GM21576 (cell line): ENCODE measurements at regions not wholly inside any gene's neighbourhood (a gene's known extent, or its start where the extent isn't known, plus 50 kb on each side); places are given as distances from the start of the nearest gene placed in this dataset.
"Not testable (repeated sequence)": the region's sequence is repeated elsewhere in the genome, so short reads cannot be mapped to it uniquely, and the experiment has no call there.

Experiments
- ATAC-seq: cut with Tn5 transposase; IDR thresholded peaks from one replicate; pipeline ENCODE4 v1.9.1; 2021; ENCODE audit warnings: mild to moderate bottlenecking, moderate library complexity; ENCODE audit not compliant: unreplicated experiment

- no peak for ATAC-seq
Observed at GRCh38 chr20:17822039-17822438, 122.3 kb downstream of the BANF2 start.

DNA sequence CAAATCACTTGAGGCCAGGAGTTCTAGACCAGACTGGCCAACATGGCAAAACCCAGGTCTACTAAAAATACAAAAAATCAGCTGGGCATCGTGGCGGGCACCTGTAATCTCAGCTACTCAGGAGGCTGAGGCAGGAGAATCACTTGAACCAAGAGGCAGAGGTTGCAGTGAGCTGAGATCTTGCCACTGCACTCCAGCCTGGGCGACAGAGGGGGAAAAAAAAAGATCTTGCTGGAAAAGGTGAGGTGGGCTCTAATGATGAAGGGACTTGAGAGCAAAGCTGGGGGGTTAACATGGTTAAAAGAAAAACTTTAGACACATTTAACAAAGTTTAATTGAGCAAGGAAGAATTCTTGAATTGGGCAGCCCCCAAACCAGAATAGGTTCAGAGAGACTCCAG, 121.8 kb downstream of the BANF2 start:
- ATAC-seq: not testable (repeated sequence)

DNA sequence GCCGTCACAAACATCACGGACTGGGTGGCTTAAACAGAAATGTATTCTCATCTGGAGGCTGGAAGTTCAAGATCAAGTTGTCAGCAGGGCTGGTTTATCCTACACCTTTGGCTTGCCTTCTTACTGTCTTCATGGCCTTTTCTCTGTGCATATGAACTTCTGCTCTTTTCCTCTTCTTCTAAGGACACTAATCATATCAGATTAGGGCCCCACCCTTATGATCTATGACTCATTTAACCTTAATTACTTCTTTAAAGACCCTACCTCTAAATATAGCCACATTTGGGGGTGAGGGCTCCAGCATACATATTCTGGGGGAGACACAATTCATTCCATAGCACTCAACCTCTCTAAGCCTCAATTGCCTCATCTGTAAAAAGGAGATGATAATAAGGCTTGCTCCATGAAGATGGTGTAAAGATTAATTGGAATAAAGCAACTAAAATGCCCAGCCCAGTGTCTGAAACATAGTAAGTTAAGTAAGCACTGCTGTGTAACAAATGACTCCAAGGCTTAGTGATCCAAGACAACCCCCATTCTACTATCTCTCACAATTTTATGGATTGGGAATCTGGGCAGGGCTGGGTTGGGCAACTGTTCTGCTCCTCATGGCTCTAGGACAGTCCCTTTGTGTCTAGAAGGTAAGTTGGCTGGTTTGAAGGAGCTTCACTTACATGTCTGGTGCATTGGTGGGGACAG, 119.8 kb downstream of the BANF2 start:
- no peak for ATAC-seq

- no peak for ATAC-seq
Observed at GRCh38 chr20:17818187-17818586, 118.4 kb downstream of the BANF2 start.

DNA sequence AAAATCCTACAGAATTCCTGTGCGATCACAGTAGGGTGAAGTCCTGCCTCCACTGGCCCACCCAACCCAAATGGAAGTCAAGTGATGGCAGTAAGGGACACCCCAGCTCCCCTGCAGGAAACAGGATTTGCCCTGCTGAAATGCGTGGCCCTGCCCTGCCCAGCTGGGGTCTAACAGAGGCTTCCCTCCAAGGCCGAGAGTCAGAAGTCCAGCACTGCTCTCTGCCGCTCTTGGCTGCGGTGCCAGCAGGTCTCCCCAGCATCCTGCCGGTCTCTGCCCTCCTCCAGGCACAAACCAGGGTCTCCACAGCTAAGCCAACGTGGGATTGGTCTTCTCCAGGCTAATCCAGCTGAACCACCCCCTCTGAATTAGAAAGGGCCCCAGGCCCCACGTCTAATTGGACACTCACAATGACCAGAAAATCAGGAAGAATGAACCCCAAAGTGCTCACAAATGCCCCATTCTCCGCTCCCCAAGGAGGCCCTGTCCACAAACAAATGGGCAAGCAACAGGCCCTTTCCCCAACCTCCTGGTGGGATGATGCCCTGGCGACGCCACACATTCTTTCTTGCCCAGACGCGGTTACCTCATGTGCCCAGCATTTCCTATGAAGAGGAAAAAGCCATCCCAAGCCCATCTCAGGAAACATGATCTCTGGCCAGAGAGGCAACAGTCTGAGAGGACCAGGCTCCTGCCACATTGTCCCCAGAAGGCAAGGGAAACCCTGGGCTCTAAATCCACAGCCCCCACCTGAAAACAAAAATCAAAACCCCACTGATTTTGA, 117.2 kb downstream of the BANF2 start:
- no peak for ATAC-seq

DNA sequence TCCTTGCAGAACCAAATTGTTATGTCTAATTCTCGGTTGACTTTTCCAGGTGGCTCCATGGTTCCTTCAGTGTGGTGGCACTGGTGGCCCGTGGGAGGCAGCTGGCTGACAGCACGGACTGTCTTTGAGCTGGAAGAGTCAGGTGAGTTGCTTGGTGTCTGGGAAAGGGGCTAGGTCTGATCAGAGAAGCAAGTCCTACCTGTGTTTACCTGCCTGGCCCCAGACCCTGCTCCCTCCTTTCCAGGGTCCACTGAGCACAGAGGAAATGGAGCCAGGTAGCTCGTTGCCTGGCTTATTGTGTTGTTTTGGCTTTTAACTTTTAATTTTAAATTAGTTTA, 111.8 kb downstream of the BANF2 start:
- no peak for ATAC-seq

DNA sequence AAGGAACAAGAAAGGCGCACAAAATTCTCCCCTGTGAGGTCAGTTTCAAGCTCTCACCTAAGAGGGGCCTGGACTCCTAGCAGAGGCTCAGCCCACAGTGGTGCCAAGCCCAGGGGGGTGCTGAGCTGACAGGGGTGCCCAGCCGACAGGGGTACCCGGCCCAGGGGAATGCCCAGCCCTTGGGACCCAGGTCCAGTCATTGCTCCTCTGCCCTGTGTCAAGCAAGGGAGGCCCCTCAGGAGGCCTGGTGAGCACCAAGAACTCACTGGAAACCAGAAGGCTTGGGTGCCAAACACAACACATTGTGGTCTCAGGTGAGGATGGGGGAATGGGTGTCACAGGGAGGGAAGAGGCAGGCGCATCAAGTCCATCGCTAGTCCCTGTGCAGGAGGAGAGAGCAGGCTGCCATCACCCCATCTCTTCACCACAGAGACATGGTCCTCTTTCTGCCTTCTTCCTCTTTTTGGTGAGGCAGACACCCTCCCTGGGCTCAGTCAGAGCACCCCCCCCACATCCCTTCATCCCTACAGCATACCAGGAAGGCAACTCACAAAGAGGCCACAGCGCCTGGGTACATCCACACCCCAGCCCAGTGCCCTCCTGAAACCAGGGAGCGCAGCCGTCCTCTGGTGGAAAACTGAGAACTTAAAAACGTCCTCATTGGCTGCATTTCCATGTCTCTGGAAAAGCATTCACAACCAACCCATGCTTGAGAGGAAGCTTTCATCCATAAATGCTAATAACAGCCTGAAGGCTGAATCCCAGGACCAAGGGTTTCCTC, 111.3 kb downstream of the BANF2 start:
- no peak for ATAC-seq

DNA sequence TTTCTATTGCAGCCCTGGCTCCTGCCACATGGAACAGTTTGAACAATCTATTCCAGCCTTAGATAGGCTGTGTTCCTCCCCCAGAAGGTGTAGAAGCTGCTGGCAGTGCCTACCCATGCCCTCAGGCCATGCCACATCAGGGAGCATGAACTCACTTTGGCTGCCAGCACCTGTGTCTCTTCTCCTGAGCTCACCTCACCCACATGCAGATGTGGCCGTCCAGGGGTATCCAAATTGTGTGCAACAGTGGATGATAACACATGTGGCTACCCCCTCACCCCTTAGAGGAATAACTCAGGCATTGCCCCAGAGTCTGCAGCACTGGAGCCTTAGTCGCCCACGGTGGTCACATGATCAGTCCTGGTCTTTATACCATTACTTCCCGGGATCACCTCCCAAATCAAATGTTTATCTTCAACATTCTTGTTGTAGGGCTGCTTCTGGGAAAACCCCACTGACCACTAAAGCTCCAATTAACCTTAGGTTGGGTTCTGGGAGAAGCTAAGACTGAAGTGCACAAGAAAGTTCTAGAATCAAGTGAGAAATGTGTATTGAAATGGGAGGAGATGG, 110.4 kb downstream of the BANF2 start:
- no peak for ATAC-seq

DNA sequence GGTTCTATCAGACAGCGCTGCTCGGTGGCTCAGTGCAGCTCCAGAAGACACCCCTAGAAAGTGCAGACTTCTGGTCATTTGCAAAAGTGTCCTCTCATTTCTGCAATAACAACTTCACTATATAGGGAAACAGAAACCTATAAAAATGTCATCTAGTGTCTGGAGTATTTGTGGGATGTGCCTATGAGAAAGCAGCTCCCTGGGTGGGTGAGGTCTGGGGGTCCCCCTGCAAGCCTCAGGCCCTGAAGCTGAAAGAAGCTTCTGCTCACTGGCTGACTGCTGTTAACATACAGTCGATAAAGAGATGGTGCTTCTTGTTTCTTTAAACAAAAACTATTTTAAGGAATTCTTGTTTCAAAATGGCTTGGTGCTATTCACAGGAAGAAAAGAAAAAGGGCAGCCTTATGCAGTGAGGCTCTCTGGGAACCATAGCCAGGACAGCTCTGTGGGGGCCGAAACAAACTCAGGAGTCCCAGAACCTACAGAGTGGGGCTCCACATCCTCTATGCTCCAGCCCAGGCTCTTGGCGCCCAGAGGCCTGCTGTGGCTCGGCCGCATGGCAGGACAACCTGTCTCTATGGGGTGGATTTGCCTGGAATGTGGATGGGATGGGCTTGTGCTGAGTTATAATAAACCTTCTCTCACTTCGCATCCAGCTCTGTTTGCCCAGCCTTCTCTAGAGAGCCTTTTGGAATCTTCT, 109.7 kb downstream of the BANF2 start:
- ATAC-seq: no peak

GRCh38 chr20:17808782-17809181, 109.0 kb downstream of the BANF2 start:
- no peak for ATAC-seq

DNA sequence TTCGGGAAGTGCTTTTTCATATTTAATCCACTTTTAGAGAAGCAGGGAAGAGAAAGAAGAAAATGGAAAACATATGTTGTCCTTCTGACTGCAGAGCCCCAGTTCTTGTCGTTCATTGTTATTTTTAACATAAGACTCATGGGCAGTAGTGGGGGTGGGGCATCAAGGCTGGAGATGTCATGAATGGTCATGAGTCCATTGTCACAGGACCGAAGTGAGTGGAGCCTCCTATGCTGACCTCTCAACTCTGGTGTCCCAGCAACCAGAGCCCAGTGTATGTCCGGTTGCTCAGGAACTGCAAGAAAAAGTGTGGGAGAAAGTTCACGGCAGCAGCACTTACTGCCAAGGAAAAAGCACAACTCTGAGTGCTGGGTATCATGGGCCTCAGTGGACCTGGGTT, 108.6 kb downstream of the BANF2 start:
- no peak for ATAC-seq

DNA sequence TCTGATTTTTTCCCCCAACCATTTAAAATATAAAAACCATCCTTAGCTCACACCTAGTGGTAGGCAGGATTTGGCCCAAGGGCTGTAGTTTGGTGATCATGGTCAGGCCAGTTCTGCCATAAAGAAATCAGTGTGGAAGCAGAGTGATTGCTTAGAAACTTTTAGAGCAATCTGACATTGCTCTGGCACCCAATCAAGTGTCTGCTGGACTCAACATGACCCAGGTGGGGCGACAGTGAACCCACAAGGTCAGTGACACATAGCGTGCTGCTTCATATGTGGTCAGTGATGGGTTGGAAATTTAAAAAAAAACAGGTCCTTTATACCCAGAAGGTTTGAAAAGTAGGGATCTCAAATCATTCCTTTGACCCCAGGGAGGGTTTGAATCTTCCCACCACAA, 107.9 kb downstream of the BANF2 start:
- no peak for ATAC-seq

DNA sequence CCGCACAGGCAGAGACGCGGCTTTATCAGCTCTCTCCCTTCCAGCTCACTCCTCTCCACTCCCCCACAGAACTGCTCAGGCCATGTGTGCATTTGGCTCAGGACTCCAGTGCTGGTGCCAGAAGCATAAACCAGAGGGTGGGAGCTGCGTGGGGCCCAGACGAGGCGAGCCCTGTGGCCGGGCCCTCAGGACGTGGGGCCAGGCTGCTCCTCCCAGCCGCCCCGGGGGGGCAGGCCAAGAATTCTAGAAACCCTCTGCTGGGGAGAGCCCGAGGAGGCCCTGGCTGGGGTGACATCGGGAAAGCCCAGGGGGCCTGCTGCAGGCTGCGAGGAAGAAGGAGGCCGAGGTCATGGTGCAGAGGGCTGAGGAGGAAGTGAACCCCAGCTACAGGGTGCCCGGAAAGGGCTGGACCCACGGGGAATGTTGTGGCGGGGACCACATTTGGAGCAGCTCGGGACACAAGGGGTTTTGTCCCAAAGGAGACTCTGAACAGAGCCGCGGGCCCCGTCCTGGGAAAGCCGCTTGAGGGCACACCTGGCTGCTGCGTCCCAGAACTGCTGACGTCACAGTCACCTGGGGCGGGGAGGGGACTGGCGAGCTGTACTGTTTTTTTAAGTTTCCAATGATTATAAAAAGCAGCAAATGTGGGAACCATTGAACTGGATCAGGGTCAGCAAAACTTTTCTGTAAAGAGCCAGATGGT, 107.1 kb downstream of the BANF2 start:
- no peak for ATAC-seq

DNA sequence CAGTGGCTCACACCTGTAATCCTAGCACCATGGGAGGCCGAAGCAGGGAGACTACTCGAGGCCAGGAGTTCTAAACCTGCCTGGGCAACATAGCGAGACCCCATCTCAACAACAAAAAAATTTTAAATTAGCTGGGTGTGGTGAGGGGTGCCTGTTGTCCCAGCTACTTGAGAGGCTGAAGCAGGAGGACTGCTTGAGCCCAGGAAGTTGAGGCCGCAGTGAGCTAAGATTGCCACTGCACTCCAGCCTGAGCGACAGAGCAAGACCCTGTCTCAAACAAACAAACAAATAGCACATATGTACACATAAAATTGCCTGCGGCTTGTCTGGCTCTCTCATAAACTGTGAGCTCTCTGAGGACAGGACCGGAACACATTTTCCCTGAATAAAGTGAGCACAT, 106.3 kb downstream of the BANF2 start:
- no peak for ATAC-seq

DNA sequence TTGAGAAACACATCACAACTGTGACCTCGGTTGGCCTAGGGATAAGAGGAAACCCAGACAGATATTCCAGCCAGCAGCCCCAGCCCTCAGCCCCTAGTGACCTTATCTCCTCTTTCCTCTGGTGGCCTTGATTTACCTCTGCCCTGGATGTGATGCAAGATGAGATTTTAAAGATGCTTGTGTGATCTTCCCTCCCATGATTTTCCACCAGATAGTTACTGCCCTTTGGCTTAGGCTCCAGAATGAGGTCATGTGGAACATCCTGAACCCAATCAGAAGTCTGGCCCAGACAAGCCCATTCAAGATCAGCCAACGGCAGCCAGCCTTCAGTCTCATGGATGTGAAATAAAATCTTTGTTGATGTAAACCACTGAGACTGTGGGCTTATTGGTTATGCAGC, 104.0 kb downstream of the BANF2 start:
- ATAC-seq: no peak

- ATAC-seq: no peak
Observed at GRCh38 chr20:17799575-17800227, 99.9 kb downstream of the BANF2 start.

DNA sequence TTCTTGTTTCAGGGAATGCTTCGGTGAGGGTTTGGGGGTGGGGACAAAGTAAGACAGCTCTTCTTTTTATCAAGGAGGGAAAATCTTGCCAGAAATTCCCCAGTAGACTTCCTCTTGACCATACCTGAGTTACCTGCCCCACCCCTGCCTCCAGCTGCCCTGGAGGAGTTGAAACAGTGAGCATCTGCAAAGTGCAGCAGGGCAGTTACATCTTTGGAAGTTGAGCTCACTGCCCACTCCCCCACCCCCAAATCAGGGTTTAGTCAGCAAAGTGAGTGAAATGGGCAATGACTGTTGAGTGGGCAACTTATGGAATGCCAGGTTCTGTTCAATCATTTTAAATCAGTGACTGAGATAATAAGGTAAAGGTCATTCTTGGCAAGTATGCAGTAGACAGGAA, 98.8 kb downstream of the BANF2 start:
- no peak for ATAC-seq

DNA sequence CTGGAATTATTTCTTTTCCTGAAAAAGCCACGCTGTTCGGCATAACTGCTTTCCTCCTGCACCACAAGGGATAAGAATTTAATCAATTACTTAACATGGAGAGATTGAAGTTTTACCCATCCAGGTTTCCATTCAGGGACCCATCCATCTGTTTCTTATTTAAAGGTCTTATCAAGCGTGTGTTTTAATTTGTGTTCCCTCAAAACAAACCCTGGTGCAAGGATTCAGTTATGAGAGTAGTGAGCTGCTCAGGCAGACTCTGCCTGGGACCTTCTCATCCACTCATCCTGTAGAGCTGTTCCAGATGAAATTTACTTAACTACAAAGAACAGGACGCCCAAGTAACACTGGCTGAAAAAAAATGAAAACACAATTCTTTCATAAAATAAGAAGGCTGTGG, 97.8 kb downstream of the BANF2 start:
- ATAC-seq: no peak

- ATAC-seq: no peak
Observed at GRCh38 chr20:17797161-17797560, 97.4 kb downstream of the BANF2 start.

- ATAC-seq: no peak
Observed at GRCh38 chr20:17796091-17796563, 96.4 kb downstream of the BANF2 start.
